HAP-1 (cell line): ENCODE measurements at regions not wholly inside any gene's neighbourhood (a gene's known extent, or its start where the extent isn't known, plus 50 kb on each side); places are given as distances from the start of the nearest gene placed in this dataset.

Experiments used
- DNase-seq, 2 experiments: peaks; one replicate each; pipeline ENCODE4 v3.0.0-alpha.2; 2016 to 2020; ENCODE audit warnings: low spot score in 2 of 2
- H3K27me3 ChIP-seq: fragments of 250-450 bp; sonication (Bioruptor Pico); 2 replicates; pipeline ENCODE4 v1.5.1; 2020; ENCODE audit warnings: low read depth, mild to moderate bottlenecking, moderate library complexity
- H3K36me3 ChIP-seq: fragments of 250-450 bp; sonication (Bioruptor Pico); replicated peaks from 2 replicates; pipeline ENCODE4 v1.5.1; 2020; ENCODE audit warnings: mild to moderate bottlenecking
- H3K4me1 ChIP-seq: fragments of 250-450 bp; sonication (Bioruptor Pico); 2 replicates; pipeline ENCODE4 v1.5.1; 2020; ENCODE audit warnings: mild to moderate bottlenecking
- H3K4me3 ChIP-seq: fragments of 250-450 bp; sonication (Bioruptor Pico); 2 replicates; pipeline ENCODE4 v1.5.1; 2020; ENCODE audit warnings: mild to moderate bottlenecking, moderate library complexity
- H3K9me3 ChIP-seq: fragments of 250-450 bp; sonication (Bioruptor Pico); 2 replicates; pipeline ENCODE4 v1.5.1; 2020; ENCODE audit warnings: mild to moderate bottlenecking, moderate library complexity
- in situ Hi-C: fragments of 300-500 bp; cut with MboI; formaldehyde crosslinking; loops from 3 replicates; pipeline ENCODE4 v1.14.3; 2020; ENCODE audit warnings: low sequenced_read_pairs, inconsistent platforms, mixed read lengths

DNA sequence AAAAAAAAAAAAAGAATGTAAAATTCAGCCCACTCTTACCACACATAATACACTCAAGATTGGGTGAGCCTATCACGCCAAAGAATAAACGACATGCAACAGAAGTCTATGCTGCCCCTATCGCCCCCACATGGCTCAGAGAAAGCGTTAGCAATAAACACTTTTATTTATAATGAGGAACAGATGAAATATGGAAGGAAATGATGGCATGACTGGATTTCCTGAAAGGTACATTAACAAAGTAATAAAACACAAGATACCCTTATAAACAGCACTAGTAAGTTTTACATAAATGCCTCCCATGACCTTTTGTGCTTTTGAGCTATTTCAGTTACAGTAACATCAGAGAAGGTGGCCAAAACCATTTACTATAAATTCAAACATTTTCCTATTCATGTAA is 71.4 kb upstream of the SCAF8 start:
- Histone ChIP-seq H3K4me3 (no peak overlapping the region), H3K9me3 (no peaks in the 10 kb centered on the region), H3K27me3 (no peaks in the 10 kb centered on the region), H3K36me3 (no peaks in the 10 kb centered on the region), H3K4me1 (no peaks in the 10 kb centered on the region)
- DNase-seq, result no peak
- in situ Hi-C loops, result no loop called here

DNA sequence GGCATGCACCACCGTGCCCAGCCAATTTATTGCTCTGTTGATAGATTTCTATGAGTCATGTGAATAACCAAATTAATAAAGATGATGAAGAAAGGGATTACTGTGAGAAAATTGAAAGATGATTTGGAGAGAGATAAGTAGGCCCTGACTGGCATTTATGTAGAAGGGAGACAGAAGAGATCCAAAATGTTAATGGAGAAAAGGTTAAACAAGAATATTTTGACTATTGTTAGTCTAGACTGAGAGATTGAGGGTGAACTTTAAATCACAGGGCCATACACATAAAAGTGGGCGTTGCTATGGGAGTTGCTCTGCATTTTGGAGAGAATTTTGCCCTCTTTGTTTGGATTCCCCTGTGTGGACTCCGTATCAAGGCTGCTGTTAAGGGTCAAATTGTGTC is 68.9 kb upstream of the SCAF8 start:
- no peaks in the 10 kb centered on the region for H3K4me1 ChIP-seq
- in situ Hi-C loops, result no loop called here
- H3K36me3 ChIP-seq, result no peaks in the 10 kb centered on the region
- H3K9me3 ChIP-seq, result no peaks in the 10 kb centered on the region
- no peak overlapping the region for H3K4me3 ChIP-seq
- H3K27me3 ChIP-seq, result no peaks in the 10 kb centered on the region
- no peak for DNase-seq

DNA sequence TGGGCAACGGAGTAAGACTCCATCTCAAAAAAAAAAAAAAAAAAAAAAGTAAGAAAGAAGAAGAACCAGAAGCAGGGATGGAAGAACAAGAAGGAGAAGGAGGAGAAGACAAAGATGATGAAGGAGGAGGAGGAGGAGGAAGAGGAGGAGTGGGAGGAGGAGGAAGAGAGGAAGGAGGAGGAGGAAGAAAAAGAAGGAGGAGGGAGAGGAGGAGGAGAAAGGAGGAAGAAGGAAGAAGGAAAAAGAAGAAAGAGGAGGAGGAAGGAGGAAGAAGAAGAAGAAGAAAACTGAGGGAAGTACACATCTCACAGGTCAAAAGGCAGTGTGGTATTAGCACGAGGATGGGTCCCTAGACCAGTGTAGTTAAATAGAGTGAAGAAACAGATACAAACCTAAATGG is 65.1 kb upstream of the SCAF8 start:
- no peaks in the 10 kb centered on the region for H3K9me3 ChIP-seq
- no peak for DNase-seq
- no peak overlapping the region for H3K4me3 ChIP-seq
- in situ Hi-C loops, result no loop called here
- no peaks in the 10 kb centered on the region for H3K36me3 ChIP-seq
- no peaks in the 10 kb centered on the region for H3K4me1 ChIP-seq
- no peaks in the 10 kb centered on the region for H3K27me3 ChIP-seq

DNA sequence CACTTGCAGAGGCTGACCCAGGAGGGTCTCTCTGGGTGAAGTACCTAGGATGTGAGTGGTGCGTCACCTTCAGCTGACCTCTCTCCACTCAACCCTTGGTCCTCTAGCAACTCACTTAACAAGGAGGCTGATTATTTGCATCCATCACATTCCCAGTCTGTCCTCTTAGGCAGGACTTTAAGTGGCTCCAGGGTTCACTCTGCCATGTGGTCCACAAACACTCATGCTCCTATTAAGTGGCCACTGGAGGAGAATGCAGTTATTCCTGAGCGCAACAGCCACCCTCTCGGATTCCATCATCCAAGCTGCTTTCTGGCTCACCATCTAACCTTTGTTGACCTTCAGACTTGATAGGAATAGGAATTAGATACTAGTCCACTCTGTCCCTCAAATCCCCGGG is 61.1 kb upstream of the SCAF8 start:
- Histone ChIP-seq H3K4me3 (no peak overlapping the region), H3K36me3 (no peaks in the 10 kb centered on the region), H3K4me1 (no peaks in the 10 kb centered on the region), H3K9me3 (no peaks in the 10 kb centered on the region), H3K27me3 (no peaks in the 10 kb centered on the region)
- no peak for DNase-seq
- in situ Hi-C loops, result no loop called here

DNA sequence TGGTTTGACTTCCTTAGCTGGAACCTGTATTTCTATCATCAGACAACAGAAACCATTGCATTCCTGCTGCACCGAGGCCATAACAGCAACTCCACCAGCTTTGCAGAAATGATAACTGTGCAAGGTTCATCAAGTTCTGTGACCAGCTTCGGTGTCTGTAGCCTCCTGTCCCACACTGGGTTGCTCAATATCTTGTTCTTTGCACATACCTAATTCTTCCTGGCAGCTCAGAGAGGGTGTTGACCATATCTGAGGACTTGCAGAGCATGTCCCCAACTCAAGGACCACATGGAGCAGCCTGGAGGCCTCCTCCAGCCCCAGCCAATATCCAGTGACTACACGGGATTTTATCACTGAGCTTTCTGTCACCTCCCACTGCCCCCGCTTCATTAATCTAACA is 59.3 kb upstream of the SCAF8 start:
- in situ Hi-C loops, result no loop called here
- H3K36me3 ChIP-seq, result no peaks in the 10 kb centered on the region
- no peaks in the 10 kb centered on the region for H3K4me1 ChIP-seq
- no peak overlapping the region for H3K4me3 ChIP-seq
- no peaks in the 10 kb centered on the region for H3K9me3 ChIP-seq
- no peaks in the 10 kb centered on the region for H3K27me3 ChIP-seq
- DNase-seq, result no peak

DNA sequence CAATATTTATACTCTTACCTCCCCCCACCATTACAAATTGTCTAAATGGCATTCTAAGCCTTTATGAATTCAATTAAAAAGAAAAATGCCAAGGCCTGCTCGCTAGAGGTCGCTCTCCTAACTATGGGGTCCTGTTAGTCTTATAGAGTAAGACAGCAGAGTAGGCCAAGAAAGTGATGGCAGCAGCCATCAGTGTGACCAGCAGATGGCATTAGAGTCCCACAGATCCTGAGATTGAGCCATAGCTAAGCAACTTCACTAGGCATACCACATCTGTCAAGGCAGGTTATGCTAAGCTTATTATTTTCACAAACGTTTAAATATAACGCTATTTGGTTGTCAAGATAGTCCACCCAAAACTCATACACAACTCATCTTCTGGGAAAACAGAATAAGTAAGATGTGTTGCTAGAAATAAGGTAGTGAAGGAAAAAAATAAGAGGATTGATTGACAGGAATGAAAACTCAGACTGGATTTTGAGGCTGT is 57.6 kb upstream of the SCAF8 start:
- in situ Hi-C loops, result loop anchor here (5.0 kb wide), 1 partner anchor 127 kb away; no protein-coding TSS in a partner anchor
- no peaks in the 10 kb centered on the region for H3K36me3 ChIP-seq
- H3K4me3 ChIP-seq, result no peak overlapping the region
- H3K9me3 ChIP-seq, result no peaks in the 10 kb centered on the region
- peak; percentile 93 for DNase-seq
- H3K4me1 ChIP-seq, result no peaks in the 10 kb centered on the region
- H3K27me3 ChIP-seq, result no peaks in the 10 kb centered on the region

DNA sequence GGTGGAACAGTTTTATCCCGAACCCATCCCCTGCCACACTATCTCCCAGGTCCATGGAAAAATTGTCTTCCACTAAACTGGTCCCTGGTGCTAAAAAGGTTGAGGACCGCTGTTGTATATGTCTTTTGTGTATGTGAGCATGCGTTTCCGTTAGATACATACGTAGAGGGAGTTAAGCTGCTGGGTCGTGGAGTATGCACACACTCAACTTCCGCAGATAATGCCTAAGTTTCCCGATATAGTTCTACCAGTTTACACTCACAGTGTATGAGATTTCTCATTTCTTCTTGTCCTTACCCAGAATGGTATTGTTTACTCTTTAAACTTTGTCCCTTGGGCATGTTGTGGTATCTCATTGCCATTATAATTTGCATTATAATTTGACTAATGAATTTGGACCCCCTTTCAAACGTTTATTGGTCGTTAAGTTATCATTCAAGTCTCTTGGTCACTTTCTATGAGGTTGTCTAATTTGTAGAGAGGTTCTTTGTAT is 50.5 kb upstream of the SCAF8 start:
- Histone ChIP-seq H3K36me3 (no peaks in the 10 kb centered on the region), H3K4me1 (no peaks in the 10 kb centered on the region; the same call in 1 of the 2 replicates), H3K27me3 (no peaks in the 10 kb centered on the region), H3K4me3 (no peak overlapping the region), H3K9me3 (no peaks in the 10 kb centered on the region)
- in situ Hi-C loops, result no loop called here
- DNase-seq, result no peak
